OCI-M2 (cell line): ENCODE measurements at regions not wholly inside any gene's neighbourhood (a gene's known extent, or its start where the extent isn't known, plus 50 kb on each side); places are given as distances from the start of the nearest gene placed in this dataset.

Source experiments
- DNase-seq: peaks from one replicate; lab custom pipeline; 2025; ENCODE audit not compliant: unreplicated experiment; lab: John Stamatoyannopoulos, UW

DNA sequence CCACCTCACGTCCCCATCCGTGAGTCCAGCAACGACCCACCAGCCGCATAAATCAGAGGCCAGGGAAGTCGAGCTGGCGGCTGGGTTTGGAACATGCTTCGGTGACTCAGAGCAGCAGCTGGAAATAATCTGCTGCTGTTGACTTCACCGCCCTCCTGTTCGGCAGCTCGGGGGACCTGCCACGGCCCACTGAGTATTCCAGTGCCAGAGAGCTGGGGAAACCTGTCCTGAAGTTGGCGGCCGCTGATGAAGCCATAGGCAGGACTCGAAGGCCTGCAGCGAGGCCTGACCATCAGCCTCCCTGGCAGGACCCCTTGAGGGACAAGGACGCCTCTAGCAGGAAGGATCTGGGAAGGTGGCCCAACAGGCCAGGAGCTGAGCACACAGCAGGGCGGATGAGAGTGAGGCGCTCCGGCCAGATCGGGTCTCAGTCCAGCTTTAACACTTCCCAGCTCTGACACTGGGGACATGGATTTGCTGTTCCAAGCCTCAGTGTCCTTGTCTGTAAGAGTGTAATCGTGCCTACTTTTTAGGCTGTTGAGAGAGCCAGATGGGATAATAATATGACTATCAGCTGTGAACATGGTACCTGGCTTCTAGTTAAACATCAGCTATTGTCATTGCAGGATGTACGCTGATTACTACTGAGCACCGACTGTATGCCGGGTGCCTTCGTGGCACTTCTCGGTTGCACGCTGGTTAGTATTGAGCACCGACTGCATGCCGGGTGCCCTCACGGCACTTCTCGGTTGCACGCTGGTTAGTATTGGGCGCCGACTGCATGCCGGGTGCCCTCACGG lies 50.4 kb upstream of the CIBAR2 start:
- no peak for DNase-seq

DNA sequence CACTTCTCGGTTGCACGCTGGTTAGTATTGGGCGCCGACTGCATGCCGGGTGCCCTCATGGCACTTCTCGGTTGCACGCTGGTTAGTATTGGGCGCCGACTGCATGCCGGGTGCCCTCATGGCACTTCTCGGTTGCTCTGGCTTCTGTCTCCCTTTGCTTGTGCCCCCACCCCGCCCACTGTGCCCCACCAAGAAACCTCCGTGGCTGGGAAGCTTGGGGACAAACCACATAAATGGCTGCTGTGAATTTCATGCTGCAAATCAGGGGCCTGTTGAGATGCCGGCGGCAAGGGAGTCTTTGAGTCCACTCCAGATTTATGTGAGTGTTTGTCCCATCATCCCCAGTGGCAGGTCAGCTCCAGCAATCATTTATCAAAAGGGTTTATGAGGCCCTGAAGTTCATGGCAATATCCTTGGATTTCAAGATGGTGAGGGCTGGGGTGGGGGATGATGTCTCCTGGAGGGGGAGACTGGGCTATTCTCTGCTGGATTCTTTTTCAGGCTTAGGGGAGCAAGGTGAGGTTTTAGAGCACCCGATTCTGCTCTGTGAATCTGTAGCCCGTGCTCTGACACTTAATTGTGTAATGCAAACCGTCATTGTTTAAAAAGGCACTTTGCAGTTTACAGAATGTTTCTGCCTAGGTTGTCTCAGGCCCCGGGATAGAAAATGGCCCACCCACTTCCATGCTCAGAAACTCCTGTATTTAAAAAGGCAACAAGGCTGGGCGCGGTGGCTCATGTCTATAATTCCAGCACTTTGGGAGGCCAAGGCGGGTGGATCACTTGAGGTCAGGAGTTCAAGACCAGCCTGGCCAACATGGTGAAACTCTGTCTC lies 51.2 kb upstream of the CIBAR2 start:
- DNase-seq = no peak

DNA sequence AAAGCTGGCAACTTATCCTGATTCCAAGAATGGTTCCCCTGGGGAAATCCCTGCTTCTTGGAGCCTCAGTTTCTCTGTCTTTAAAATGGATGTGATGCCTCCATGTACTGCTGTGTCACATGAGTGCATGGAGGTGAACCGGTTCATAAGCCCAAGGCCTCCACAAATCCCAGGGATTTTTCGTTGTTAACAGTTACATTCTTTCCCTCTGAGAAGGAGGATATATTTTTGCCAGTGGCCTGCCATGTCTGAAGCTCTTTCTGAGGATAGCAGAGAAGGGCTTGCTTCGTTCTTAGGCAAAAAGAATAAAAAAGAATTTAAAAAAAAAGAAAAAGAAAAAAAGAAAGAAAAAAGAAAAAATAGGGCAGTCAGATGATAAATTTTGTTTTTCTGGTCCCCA lies 52.2 kb upstream of the CIBAR2 start:
- no peak for DNase-seq

DNA sequence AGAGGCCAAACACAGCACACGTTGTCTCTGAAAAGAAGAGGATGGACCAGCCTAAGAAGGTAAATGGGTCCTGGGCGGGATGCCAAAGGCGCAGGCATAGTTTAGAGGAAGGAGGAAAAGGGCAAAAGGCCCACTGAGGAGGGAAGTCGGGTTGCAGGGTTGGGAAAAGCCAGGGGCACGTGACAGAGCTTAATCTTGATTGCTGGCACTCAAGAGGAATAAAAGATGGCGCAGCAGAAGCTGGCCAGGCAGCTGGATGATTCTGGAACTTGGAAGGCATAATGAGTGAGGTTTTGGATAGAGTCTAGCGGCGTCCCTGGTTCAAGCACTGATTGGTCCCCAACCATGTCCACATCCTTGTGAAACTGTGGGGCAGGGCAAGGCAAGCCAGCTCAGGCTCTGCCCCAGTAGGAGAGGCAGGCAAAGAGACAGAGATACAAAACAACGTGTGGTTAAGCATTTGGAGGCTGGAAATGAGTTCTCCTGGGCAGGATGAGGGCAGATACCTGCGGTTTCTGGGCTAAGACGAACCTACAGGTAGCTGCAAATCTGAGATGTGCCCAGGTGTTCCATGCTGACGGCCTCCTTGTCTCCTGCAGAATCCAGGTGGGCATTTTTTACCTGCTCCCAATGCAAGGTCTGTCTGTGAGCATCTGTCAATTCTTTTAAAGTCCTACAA lies 52.7 kb upstream of the CIBAR2 start:
- DNase-seq = no peak

DNA sequence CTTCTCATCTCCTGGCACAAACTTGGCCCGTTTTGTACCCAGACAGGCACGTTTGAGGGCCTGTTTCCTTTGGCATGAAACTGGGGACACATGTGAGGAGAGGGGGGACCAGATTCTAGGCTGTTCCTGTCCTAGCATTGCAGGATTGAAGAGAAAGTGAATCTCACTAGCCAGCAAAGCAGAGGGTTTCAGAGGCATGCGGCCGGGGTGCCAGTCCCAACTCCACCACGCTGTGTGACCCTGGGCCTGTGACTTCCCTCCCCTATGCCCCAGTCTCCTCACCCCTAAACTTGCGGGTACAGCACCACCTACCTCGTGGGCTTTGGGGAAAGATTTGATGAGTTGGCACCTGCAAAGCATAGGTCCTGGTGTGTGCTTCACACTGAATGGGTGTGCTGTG lies 53.5 kb upstream of the CIBAR2 start:
- DNase-seq = no peak

DNA sequence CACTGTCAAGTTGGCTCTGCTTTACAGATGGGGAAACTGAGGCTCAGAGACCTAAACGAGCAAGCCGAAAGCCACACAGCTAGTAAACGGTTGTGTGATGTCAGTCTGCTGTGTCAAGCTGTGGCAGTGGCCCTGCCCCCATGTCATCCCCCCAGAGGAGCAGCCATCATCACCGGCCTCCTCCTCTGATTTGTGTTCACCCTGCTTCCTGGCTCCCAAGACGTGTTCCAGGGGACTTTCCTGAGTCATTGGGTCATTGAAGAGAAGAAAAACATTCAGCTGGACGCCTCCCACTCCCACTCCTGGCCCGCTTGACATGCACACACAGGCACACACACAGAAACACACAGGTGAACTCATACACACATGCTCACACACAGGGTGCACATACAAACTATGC lies 54.0 kb upstream of the CIBAR2 start:
- DNase-seq = no peak

DNA sequence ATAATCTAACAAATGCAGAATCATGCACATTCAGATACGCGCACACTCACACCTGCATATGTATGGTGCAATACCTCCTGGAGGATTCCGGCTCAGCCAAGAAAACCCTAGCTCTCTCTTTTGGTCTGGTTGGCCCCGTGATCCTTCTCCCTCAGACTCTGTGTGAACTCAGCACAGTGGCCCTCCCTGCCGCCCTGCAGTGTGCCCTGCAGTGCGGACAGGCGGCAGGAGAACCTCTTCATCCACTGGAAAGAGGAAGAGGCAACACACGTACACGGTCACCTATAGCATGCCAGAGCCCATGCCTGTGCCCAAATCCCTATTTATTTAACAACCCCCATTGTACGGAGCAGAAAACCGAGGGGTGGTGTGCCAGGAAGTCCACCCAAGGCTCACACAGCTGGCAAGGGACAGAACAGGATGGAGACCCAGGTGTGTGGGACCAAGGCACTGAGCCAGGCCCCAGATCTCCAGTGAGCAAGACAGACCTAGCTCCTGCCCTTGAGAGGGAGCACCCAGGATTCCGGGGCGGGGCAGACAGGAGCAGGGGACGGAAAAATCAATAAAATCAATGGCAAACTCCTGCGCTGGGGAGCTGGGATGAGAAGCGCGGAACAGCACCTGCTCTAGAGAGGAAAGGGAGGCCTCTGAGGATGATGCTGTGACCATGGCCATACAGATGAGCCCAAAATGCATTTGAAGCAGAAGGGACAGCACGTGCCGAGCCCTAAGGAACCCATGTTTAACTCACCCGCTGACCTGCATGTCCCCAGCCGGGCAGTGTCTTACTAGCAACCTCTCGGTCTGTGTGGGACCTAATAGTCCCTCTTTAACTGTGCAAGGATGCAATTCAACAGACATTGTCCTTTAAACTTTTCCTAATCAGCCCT lies 54.7 kb upstream of the CIBAR2 start:
- DNase-seq = no peak

DNA sequence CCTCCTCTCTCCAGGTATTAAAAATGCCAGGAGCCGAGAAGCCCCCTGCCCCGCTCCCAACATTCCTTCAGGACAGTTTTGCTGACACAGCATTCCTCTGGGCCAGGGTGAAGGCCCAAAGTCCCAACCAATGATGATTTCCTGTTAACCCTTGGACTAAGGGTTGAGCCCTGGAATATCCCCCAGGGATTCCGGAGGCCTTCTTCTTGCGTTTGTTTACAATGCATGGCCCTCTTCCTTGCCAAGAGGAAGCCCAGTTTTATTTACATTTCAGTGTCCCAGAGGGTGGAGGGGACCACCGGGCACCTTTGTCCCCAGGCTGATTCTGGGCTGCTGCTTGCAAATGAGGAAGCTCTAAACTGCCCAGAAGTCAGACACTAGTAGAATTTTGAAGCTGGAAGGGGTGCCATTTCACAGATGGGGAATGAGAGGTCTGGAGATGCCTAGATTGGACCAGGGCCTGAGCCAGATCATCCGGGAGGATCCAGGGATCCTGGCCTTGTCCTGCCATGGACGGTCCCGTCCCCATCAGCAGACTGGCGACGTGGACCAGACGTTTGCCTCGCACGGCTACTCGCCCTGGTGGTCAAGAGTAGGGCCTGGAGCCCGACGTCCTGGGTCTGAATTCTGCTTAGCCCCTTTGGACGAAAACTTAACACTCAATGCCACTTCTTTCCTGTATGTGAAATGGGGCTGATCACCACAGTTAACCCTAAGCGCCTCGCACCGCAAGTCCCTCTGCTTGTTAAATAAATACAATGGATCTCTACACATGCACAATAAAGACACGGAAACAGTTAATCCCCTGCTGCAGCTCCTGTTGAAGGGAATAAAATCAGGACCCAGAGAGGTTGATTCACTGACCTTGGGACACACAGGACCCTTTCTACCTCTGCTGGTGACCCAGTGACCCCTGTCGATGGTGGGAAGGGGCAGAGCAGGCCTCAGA lies 55.6 kb upstream of the CIBAR2 start:
- no peak for DNase-seq

DNA sequence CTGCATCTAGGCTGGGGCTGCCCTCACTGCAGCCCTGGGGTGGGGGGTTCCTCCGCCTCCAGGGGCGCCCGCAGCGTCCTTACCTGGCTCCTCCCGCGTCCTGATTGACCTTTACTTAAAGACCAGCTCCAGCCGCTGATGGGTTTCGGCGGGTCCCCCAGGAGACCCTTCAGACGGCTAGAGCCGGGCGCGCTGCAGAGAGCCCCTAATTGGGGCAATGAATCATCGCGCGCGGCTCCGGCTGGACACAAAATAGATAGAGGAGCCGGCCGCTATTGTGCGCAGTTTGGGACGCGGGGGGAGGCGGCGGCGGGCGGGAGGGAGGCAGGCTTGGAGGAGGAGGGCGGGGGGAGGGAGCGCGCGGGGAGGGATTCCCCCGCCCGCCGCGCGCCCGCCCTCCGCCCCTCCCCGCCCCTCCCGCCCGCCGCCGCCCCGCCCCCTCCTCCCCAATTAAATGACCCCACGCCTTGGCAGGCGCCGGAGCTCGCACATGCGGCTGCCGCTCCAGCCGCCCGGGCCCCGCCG lies 56.5 kb upstream of the CIBAR2 start:
- DNase-seq = no peak

DNA sequence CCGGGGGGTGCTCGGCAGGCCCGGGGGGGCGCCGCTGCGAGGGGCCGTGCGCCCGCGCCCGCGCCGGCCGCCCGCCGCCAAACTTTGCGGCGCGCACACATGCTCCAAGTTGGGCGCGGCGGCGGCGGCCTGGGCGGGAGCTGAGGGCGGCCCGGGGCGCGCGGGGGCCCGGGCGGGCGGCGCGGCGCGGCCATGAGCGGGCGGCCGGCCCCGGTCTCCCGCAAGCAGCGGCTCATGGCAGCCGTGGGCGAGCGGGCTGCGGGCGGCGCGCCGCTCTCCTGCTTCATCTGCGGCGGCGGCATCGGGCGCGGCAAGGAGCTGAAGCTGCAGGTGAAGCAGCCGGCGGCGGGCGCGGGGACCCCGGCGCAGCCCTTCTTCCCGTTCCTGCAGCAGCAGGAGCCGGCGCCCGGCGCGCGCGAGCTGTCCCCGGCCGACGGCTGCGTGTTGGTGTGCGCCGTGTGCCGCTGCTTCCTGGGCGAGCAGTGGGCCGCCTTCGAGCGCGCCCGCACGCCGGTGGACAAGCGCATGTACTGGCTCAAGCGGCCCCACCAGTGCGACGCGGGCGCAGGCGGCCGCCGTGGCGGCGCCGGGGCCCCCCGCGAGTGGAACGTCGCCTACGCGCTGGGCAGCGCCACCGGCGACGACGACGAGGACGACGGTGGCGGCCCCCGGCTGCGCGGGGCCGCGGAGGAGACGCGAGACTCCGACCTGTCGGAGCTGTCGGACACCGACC lies 57.2 kb upstream of the CIBAR2 start:
- no peak for DNase-seq

DNA sequence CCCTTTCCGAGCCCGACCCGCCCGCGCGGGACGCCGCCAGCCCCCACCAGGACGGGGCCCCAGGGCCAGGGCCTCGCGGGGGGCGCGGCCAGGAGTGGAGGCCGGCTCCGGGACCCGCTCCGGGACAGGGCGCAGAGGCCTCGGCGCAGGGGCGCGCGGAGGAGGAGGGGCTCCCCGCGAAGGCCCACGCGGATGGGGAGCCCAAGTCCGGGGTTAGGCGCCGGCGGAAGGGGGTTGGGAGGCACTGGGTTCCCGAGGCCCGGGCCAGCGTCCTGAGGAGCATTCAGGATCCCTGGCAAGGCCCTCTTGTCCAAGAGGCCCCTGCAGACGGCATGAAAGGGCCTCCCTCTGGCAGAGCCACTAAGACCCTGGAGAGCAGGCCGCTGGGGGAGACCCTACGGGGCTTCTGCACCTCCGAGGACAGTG lies 57.8 kb upstream of the CIBAR2 start:
- DNase-seq = no peak

DNA sequence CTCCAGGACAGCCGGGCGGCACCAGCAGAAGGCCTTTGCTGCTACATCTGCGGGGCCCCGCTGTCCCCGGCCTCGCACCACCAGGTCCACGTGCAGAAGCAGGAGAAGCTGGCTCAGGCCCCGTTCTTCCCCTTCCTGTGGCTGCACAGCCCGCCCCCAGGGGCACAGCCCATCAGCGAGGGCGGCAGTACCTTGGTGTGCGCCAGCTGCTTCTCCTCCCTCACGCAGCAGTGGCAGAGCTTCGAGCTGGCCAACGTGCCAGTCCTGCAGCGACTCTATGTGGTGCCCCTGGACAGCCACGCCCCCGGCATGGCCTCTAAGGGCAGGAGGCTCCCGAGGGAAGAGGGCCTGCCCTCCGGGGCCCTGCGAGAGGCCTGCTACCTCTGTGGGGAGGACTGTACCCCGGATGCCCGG lies 58.3 kb upstream of the CIBAR2 start:
- DNase-seq = no peak

DNA sequence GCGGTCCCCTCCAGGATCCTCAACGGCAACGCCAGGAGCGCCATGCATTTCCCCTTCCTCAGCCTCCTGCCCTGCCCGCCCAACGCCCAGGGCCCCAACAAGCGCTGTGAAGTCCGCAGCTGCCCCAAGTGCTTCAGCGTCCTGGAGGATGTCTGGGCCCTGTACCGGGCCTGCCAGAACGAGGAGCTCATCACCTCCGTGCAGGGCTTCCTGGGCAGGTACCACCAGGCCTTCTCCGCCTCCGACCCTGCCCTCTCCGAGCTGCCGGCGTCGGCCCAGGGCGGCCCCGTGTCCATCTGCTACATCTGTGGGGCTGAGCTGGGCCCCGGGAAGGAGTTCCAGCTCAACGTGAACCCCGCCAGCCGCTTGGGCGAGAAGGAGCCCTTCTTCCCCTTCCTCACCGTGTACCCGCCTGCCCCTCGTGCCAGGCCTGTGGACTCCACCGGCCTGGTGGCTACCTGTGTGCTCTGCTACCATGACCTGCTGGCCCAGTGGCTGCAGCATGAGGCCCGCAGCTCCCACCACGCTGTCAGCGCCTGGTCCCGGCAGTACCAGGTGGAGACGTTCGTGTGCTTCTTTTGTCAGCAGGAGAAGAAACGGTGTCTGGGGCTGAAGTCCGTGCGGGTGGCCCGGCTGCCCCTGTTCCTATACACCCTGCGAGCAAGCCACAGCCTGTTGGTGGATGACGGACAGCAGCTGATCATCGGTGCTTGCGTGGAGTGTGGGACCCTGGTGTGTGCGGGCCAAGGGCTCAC lies 58.9 kb upstream of the CIBAR2 start:
- DNase-seq = no peak

DNA sequence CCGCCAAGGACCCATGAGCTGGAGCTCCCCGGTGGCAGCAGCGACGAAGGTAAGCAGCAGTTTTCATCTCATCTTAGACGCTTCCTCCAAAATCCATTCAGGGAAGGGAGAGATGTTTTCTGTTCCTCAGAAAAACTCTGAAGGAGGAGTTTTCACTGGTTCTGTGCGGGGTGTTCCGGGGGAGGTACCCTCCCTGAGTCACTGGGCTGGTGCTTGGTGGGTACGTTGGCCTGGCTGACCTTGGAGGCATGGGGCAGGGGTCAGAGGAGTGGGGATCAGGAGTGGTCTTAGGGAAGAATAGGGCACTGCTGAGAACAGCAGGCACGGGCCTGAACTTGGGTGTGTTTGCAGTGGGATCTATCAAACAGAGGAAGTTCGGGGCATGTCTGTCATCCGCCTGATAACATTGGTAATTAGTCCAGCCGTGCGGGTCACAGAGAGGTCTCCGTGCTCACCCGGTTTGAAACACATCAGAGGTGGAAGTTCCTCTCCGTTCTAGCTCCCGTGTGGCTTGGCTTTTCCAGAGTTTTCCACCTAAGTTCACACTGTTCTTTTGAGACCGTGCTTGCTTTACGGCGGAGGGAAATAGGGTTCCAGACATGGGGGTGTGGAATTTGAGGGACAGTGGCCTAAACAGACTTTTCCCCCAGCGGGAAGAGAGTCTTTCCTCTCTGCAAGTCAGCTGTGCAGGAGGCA lies 59.6 kb upstream of the CIBAR2 start:
- no peak for DNase-seq

DNA sequence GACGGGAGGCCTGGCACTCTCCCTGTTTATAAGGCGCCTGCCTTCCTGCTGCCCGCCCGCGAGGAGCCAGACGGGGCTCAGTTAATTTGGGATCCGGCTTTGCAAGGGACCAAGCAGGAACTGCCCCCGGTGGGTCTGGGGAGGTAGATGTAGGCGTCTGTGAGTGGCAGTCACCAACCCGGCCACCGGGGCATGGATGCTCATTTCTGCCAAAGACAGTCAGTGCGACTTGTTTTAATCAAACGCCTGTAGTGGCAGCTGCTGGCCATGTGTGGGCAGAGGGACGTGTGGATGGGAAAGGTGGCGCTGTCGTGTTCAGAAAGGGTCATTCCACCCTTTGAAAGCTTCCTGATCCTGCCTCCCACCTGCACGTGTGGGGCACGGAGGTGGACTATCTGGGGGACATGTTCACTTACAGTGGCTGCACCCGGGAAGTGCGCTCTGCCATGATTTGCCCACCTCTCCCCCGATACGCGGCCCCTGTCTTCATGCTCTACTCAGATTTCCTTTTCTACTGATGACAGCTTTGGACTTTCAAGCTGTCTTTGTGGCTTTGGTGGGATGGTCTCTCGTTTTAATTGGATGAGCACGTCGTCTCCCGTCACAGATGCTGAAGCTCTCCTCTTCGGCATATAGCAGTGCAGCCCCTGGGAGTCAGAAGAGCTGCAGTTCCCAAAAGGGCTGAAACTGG lies 60.3 kb upstream of the CIBAR2 start:
- no peak for DNase-seq

DNA sequence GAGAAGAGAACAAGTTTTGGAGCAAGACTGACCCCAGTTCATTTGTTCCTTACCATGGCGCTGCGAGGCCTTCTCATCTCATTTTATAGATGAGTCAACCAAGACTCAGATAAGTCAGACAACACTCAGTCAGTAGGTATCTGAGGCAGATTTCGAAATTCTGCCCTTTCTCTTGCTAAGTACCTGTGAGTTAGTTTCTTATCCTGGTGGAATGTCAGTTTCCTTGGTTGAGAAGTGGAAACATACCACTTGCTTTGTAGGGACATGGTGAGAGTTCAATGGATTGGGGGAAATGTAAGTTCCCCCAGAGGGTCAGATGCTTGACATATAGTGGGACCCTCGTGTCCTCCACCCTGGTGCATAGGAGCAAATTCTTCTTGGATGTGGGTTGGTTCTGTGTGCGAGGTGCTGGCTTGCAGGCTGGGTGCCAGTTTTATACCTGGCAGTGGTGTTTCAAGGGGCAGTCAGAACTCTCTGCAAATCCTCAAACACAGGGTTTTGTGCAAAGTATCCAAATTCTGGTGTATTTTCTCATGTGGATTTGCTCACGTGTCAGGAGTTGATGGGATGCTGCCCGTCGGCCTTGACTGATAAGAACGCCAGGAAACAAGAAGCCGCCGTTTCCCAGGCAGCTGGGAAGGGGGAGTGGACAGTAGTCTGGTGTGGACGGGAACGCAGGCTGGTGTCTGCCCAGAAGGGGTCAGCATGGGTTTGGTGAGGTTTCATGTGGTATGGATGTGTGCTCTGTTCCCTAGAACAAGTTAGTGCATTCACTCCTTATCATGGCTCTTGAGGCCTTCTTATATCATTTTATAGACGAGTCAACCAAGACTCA lies 61.1 kb upstream of the CIBAR2 start:
- no peak for DNase-seq
